ENCODE measurements at regions not wholly inside any gene's neighbourhood (a gene's known extent, or its start where the extent isn't known, plus 50 kb on each side); places are given as distances from the start of the nearest gene placed in this dataset.
"Not testable (repeated sequence)": the region's sequence is repeated elsewhere in the genome, so short reads cannot be mapped to it uniquely, and the experiment has no call there.

GRCh38 chr6:26799903-26800633 is 140.5 kb upstream of the ZNF322 start:
- DNase-seq, result not testable (repeated sequence)

- DNase-seq, result not testable (repeated sequence)
Observed at GRCh38 chr6:26803762-26804161, 144.2 kb upstream of the ZNF322 start.

GRCh38 chr6:26811486-26812116 is 152.1 kb upstream of the ZNF322 start:
- not testable (repeated sequence) for DNase-seq

GRCh38 chr6:26818640-26819225 is 159.2 kb upstream of the ZNF322 start:
- not testable (repeated sequence) for DNase-seq

GRCh38 chr6:26827965-26828364 is 168.4 kb upstream of the ZNF322 start:
- DNase-seq, result not testable (repeated sequence)

- DNase-seq, result not testable (repeated sequence)
Observed at GRCh38 chr6:26829480-26829879, 169.9 kb upstream of the ZNF322 start.

- not testable (repeated sequence) for DNase-seq
Observed at GRCh38 chr6:26830992-26831391, 171.4 kb upstream of the ZNF322 start.

GRCh38 chr6:26835707-26836106 is 176.2 kb upstream of the ZNF322 start:
- not testable (repeated sequence) for DNase-seq

- DNase-seq, result not testable (repeated sequence)
Observed at GRCh38 chr6:26836657-26837056, 177.1 kb upstream of the ZNF322 start.

- DNase-seq, result not testable (repeated sequence)
Observed at GRCh38 chr6:26844823-26845222, 185.3 kb upstream of the ZNF322 start.

- DNase-seq, result not testable (repeated sequence)
Observed at GRCh38 chr6:26857289-26857688, 197.7 kb upstream of the ZNF322 start.

- DNase-seq, result not testable (repeated sequence)
Observed at GRCh38 chr6:26859067-26859770, 199.7 kb upstream of the ZNF322 start.

- not testable (repeated sequence) for DNase-seq
Observed at GRCh38 chr6:26859771-26860163, 200.2 kb upstream of the ZNF322 start.

- DNase-seq, result not testable (repeated sequence)
Observed at GRCh38 chr6:26861913-26862312, 202.4 kb upstream of the ZNF322 start.

GRCh38 chr6:26863641-26864040 is 204.1 kb upstream of the ZNF322 start:
- not testable (repeated sequence) for DNase-seq

GRCh38 chr6:26898785-26899184 is 239.2 kb upstream of the ZNF322 start:
- DNase-seq, result not testable (repeated sequence)

GRCh38 chr6:26924206-26924605 is 264.7 kb upstream of the ZNF322 start:
- not testable (repeated sequence) for DNase-seq

- DNase-seq, result not testable (repeated sequence)
Observed at GRCh38 chr6:26928190-26928589, 268.6 kb upstream of the ZNF322 start.

GRCh38 chr6:26937258-26937657 is 277.7 kb upstream of the ZNF322 start:
- DNase-seq, result not testable (repeated sequence)

GRCh38 chr6:26951211-26951610 is 291.7 kb upstream of the ZNF322 start:
- not testable (repeated sequence) for DNase-seq

GRCh38 chr6:26956078-26956600 is 291.4 kb upstream of the PRSS16 start:
- peak; percentile 61 for DNase-seq

- peak; percentile 44 for DNase-seq
Observed at GRCh38 chr6:26956601-26957184, 290.8 kb upstream of the PRSS16 start.

Measured in GDM1 (cell line).